ENCODE measurements at regions not wholly inside any gene's neighbourhood (a gene's known extent, or its start where the extent isn't known, plus 50 kb on each side); places are given as distances from the start of the nearest gene placed in this dataset.

GRCh38 chrX:95218976-95219375 lies 1465.7 kb upstream of the DIAPH2 start:
- Histone ChIP-seq H3K4me3 (no peak overlapping the region), H3K4me1 (no peaks in the 10 kb centered on the region), H3K9me3 (no peaks in the 10 kb centered on the region), H3K27me3 (no peaks in the 10 kb centered on the region), H3K36me3 (no peaks in the 10 kb centered on the region), H3K27ac (no peak overlapping the region)
- no peak for ATAC-seq
- TF ChIP-seq CTCF (IDR thresholded peaks at IDR 0.05), result no peak
- no peak for DNase-seq
- intact Hi-C loops (cut with DNase I), result no loop called here

- no peak overlapping the region for H3K4me3 ChIP-seq
- H3K9me3 ChIP-seq, result no peaks in the 10 kb centered on the region
- H3K36me3 ChIP-seq, result no peaks in the 10 kb centered on the region
- ATAC-seq (no peak), DNase-seq (no peak)
- TF ChIP-seq CTCF (IDR thresholded peaks at IDR 0.05), result no peak
- intact Hi-C loops (cut with DNase I), result no loop called here
- no peaks in the 10 kb centered on the region for H3K4me1 ChIP-seq
- no peaks in the 10 kb centered on the region for H3K27me3 ChIP-seq
- H3K27ac ChIP-seq, result no peak overlapping the region
Measured at GRCh38 chrX:95248386-95248785, 1436.3 kb upstream of the DIAPH2 start.

- DNase-seq (no peak), ATAC-seq (no peak)
- Histone ChIP-seq H3K9me3 (no peaks in the 10 kb centered on the region), H3K4me3 (no peak overlapping the region), H3K27me3 (no peaks in the 10 kb centered on the region), H3K36me3 (no peaks in the 10 kb centered on the region), H3K27ac (no peak overlapping the region), H3K4me1 (no peaks in the 10 kb centered on the region)
- intact Hi-C loops (cut with DNase I), result no loop called here
- no peak for TF ChIP-seq CTCF (IDR thresholded peaks at IDR 0.05)
Measured at GRCh38 chrX:95290455-95290854, 1394.2 kb upstream of the DIAPH2 start.

GRCh38 chrX:95291561-95291960 lies 1393.1 kb upstream of the DIAPH2 start:
- H3K4me1 ChIP-seq, result no peaks in the 10 kb centered on the region
- no peaks in the 10 kb centered on the region for H3K27me3 ChIP-seq
- H3K36me3 ChIP-seq, result no peaks in the 10 kb centered on the region
- no peaks in the 10 kb centered on the region for H3K9me3 ChIP-seq
- TF ChIP-seq CTCF (IDR thresholded peaks at IDR 0.05), result no peak
- H3K27ac ChIP-seq, result no peak overlapping the region
- DNase-seq (no peak), ATAC-seq (peak; percentile 30)
- H3K4me3 ChIP-seq, result no peak overlapping the region
- intact Hi-C loops (cut with DNase I), result no loop called here

GRCh38 chrX:95318882-95319281 lies 1365.8 kb upstream of the DIAPH2 start:
- no peak for DNase-seq

More at GRCh38 chrX:95318882-95319281, 1365.8 kb upstream of the DIAPH2 start:
- H3K4me3 ChIP-seq, result no peak overlapping the region
- no peaks in the 10 kb centered on the region for H3K36me3 ChIP-seq
- no peaks in the 10 kb centered on the region for H3K9me3 ChIP-seq
- no peaks in the 10 kb centered on the region for H3K27me3 ChIP-seq
- no peak overlapping the region for H3K27ac ChIP-seq
- intact Hi-C loops (cut with DNase I), result no loop called here
- no peaks in the 10 kb centered on the region for H3K4me1 ChIP-seq
- no peak for TF ChIP-seq CTCF (IDR thresholded peaks at IDR 0.05)
- no peak for ATAC-seq

Measured in upper lobe of right lung (tissue), 1 donor.